ENCODE measurements at regions not wholly inside any gene's neighbourhood (a gene's known extent, or its start where the extent isn't known, plus 50 kb on each side); places are given as distances from the start of the nearest gene placed in this dataset.

- peaks cover 9% of the 10 kb centered on the region for H3K27me3 Mint-ChIP-seq (ENCODE audit: low read depth)
- H3K27ac Mint-ChIP-seq, result no peak overlapping the region
- no peak overlapping the region for H3K4me3 Mint-ChIP-seq
- no peaks in the 10 kb centered on the region for H3K36me3 Mint-ChIP-seq (ENCODE audit: insufficient read depth in 2 of 2)
- ATAC-seq (replicated peaks in 1 of 2), result no peak
- peaks cover 2 to 6% of the 10 kb centered on the region in 2 donors for H3K9me3 Mint-ChIP-seq
- DNase-seq, result no peak
- H3K4me1 Mint-ChIP-seq (ENCODE audit: low read depth), result no peaks in the 10 kb centered on the region
Measured at GRCh38 chr16:85381738-85382592, 231.2 kb upstream of the GSE1 start.

GRCh38 chr16:85382717-85383118 is 230.4 kb upstream of the GSE1 start:
- Mint-ChIP-seq H3K9me3 (peaks cover 4 to 6% of the 10 kb centered on the region in 2 donors), H3K27me3 (ENCODE audit: low read depth) (peaks cover 14% of the 10 kb centered on the region), H3K36me3 (ENCODE audit: insufficient read depth in 2 of 2) (no peaks in the 10 kb centered on the region), H3K27ac (no peak overlapping the region), H3K4me3 (no peak overlapping the region), H3K4me1 (ENCODE audit: low read depth) (no peaks in the 10 kb centered on the region)
- DNase-seq (no peak), ATAC-seq (replicated peaks in 1 of 2) (no peak)

DNA sequence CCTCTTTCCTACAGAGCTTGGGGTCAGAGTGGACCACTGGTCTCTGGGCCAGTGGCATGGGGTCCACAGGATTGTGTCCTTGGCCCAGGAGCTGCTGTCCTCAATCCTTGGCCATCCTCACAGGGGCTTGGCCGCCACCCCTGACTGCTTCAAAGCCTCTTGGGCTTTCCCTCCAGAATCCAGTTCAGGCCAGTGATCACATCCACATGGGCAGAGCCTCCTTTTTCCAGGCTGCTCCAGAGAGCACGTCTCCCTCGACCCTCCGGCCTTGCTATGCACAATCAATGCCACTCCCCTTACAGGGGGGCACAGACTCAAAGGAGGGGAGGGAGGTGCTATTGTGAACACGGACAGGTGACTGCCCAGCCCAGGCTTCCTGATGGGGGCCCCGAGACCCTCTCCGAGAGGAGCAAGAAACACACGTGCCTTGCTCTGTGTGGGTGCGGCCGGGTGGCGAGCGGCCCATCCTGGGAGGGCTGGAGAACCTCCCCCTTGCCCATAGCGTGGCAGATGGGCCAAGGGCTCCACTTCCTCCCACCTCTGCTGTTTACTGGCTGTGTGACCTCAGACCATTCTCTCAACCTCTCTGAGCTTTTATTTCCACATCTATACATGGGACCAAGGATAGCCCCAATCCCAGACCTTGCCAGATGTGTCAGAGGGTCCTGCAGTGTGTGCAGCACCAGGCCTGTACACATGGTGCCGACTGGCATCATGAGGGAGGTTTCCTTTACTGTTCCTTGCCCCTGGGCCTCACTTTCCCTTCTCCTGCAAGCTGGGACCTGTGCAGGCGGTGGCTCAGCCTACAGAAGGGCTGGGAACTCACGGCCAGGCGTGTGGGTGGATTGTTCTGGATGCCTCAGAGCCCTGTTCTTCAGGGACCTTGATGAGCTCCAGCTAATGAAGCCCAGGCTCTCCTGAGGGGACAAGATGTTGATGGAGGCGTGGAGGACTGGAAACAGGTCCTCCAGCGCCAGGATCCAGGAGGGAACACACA is 229.0 kb upstream of the GSE1 start:
- Mint-ChIP-seq H3K27ac (no peak overlapping the region), H3K9me3 (peaks cover 4 to 6% of the 10 kb centered on the region in 2 donors), H3K4me3 (no peak overlapping the region), H3K36me3 (ENCODE audit: insufficient read depth in 2 of 2) (no peaks in the 10 kb centered on the region), H3K27me3 (ENCODE audit: low read depth) (peaks cover 11% of the 10 kb centered on the region), H3K4me1 (ENCODE audit: low read depth) (no peaks in the 10 kb centered on the region)
- DNase-seq (no peak), ATAC-seq (replicated peaks in 1 of 2) (no peak)

- Mint-ChIP-seq H3K36me3 (ENCODE audit: insufficient read depth in 2 of 2) (no peaks in the 10 kb centered on the region), H3K27ac (no peak overlapping the region), H3K9me3 (peaks cover 4 to 6% of the 10 kb centered on the region in 2 donors), H3K4me1 (ENCODE audit: low read depth) (no peaks in the 10 kb centered on the region), H3K27me3 (ENCODE audit: low read depth) (peaks cover 7% of the 10 kb centered on the region), H3K4me3 (no peak overlapping the region)
- DNase-seq (no peak), ATAC-seq (replicated peaks in 1 of 2) (no peak)
Measured at GRCh38 chr16:85384833-85385462, 228.2 kb upstream of the GSE1 start.

DNA sequence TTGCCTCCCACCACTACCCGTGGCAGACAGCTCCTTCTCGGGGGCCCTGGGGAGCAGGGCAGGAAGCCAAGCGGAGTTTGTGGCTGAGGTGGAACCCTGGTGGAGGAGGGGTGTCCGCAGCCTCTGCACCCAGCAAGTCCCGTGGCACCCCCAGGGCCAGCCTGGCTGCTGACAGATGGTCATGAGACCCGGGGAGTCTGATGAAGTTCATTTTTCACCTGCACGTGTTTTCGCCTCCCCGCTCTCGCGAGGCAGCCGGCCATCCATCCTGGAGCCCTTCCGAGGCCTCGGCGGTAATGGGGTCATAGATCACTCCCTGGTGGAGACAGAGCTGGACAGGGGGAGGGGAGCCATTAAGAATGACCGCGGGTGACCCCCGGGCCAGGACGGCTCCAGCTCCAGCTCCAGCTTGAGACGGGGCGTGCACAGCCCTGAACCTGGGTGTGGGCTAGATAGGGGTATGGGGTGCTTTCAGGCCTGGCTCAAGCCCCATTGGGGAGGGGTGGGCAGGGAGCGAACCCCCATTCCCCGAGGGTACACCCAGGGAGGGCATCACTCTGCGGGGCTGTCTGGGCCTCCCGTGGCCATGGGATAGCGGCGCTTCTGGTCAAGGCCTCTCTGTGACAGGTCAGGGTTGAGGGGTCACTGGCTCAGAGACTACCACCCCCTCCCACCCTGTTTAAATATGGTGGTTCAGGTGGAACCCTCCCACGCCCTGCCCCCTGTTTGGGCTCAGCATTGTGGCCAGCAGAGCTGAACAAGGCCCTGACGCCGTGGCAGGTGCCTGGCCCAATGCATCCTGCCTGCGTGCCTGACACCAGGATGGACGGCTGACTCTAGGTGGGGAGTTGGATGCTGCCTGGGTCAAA is 227.4 kb upstream of the GSE1 start:
- ATAC-seq (replicated peaks in 1 of 2) (no peak), DNase-seq (no peak)
- Mint-ChIP-seq H3K27me3 (ENCODE audit: low read depth) (peaks cover 7% of the 10 kb centered on the region), H3K4me3 (no peak overlapping the region), H3K9me3 (peaks cover 4 to 6% of the 10 kb centered on the region in 2 donors), H3K4me1 (ENCODE audit: low read depth) (no peaks in the 10 kb centered on the region), H3K36me3 (ENCODE audit: insufficient read depth in 2 of 2) (no peaks in the 10 kb centered on the region), H3K27ac (no peak overlapping the region)

- Mint-ChIP-seq H3K27ac (no peak overlapping the region), H3K4me1 (ENCODE audit: low read depth) (no peaks in the 10 kb centered on the region), H3K27me3 (ENCODE audit: low read depth) (peaks cover 7% of the 10 kb centered on the region), H3K4me3 (no peak overlapping the region), H3K36me3 (ENCODE audit: insufficient read depth in 2 of 2) (no peaks in the 10 kb centered on the region), H3K9me3 (peaks cover 4 to 6% of the 10 kb centered on the region in 2 donors)
- ATAC-seq (replicated peaks in 1 of 2) (no peak), DNase-seq (no peak)
Measured at GRCh38 chr16:85386467-85387170, 226.5 kb upstream of the GSE1 start.

DNA sequence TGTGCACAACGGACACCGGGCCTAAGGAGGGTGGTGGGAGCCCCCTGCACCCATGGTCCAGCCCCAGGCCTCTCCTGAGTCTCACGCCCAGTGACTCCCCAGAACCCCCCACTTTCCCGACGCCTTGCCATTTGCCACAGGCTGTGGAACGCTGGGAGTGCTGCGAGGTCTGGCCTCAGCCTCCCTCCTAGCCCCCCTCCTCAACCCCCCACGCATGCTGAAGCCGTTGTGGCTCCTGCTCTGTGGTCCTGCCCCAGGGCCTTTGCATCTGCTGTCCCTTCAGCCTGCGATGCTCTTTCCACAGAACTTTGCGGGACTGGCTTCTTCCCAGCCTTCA is 226.0 kb upstream of the GSE1 start:
- H3K36me3 Mint-ChIP-seq (ENCODE audit: insufficient read depth in 2 of 2), result no peaks in the 10 kb centered on the region
- H3K27ac Mint-ChIP-seq, result no peak overlapping the region
- ATAC-seq (replicated peaks in 1 of 2), result no peak
- H3K9me3 Mint-ChIP-seq, result peaks cover 4 to 6% of the 10 kb centered on the region in 2 donors
- peaks cover 7% of the 10 kb centered on the region for H3K27me3 Mint-ChIP-seq (ENCODE audit: low read depth)
- H3K4me3 Mint-ChIP-seq, result no peak overlapping the region
- no peaks in the 10 kb centered on the region for H3K4me1 Mint-ChIP-seq (ENCODE audit: low read depth)
- no peak for DNase-seq

- H3K36me3 Mint-ChIP-seq (ENCODE audit: insufficient read depth in 2 of 2), result no peaks in the 10 kb centered on the region
- no peak for DNase-seq
- peaks cover 7% of the 10 kb centered on the region for H3K27me3 Mint-ChIP-seq (ENCODE audit: low read depth)
- no peak for ATAC-seq (replicated peaks in 1 of 2)
- H3K4me3 Mint-ChIP-seq, result no peak overlapping the region
- H3K9me3 Mint-ChIP-seq, result peaks cover 4 to 6% of the 10 kb centered on the region in 2 donors
- H3K27ac Mint-ChIP-seq, result no peak overlapping the region
- H3K4me1 Mint-ChIP-seq (ENCODE audit: low read depth), result no peaks in the 10 kb centered on the region
Measured at GRCh38 chr16:85387731-85388295, 225.3 kb upstream of the GSE1 start.

- DNase-seq, result no peak
- H3K27me3 Mint-ChIP-seq (ENCODE audit: low read depth), result peaks cover 7% of the 10 kb centered on the region
- H3K27ac Mint-ChIP-seq, result no peak overlapping the region
- ATAC-seq (replicated peaks in 1 of 2), result no peak
- H3K4me3 Mint-ChIP-seq, result no peak overlapping the region
- no peaks in the 10 kb centered on the region for H3K36me3 Mint-ChIP-seq (ENCODE audit: insufficient read depth in 2 of 2)
- H3K9me3 Mint-ChIP-seq, result peaks cover 0 to 2% of the 10 kb centered on the region in 2 donors
- no peaks in the 10 kb centered on the region for H3K4me1 Mint-ChIP-seq (ENCODE audit: low read depth)
Measured at GRCh38 chr16:85389679-85390470, 223.2 kb upstream of the GSE1 start.

GRCh38 chr16:85390511-85391174 is 222.5 kb upstream of the GSE1 start:
- Mint-ChIP-seq H3K4me1 (ENCODE audit: low read depth) (no peaks in the 10 kb centered on the region), H3K4me3 (no peak overlapping the region), H3K27me3 (ENCODE audit: low read depth) (peaks cover 7% of the 10 kb centered on the region), H3K36me3 (ENCODE audit: insufficient read depth in 2 of 2) (no peaks in the 10 kb centered on the region), H3K27ac (no peak overlapping the region), H3K9me3 (peaks cover 0 to 2% of the 10 kb centered on the region in 2 donors)
- no peak for DNase-seq
- ATAC-seq (replicated peaks in 1 of 2), result no peak

All from activated T-cell treated with anti-CD3 and anti-CD28 coated beads, Interleukin-2, amount 50 U/mL, for 72 hours (primary cell).